SK-N-SH treated with all-trans-retinoic acid at 6 μM for 48 hours (cell line): ENCODE measurements at regions not wholly inside any gene's neighbourhood (a gene's known extent, or its start where the extent isn't known, plus 50 kb on each side); places are given as distances from the start of the nearest gene placed in this dataset.

Experiments
- ATAC-seq: fragments of 200-7000 bp; cut with Tn5 transposase; 3 replicates; pipeline ENCODE4 v1.9.1; 2020; ENCODE audit warnings: mild to moderate bottlenecking, moderate library complexity
- ARNTL ChIP-seq: fragments of 450-650 bp; formaldehyde crosslinking; IDR thresholded peaks from 2 replicates; pipeline ENCODE4 v1.5.0; 2020; ENCODE audit warnings: low read depth, mild to moderate bottlenecking, moderate library complexity, borderline replicate concordance
- BACH2 ChIP-seq: fragments of 250-450 bp; sonication (Bioruptor Pico); IDR thresholded peaks from 2 replicates; pipeline ENCODE4 v1.9.0; 2021; ENCODE audit warnings: mild to moderate bottlenecking, borderline replicate concordance
- CREB5 ChIP-seq: fragments of 250-450 bp; sonication (Bioruptor Pico); IDR thresholded peaks from 2 replicates; pipeline ENCODE4 v1.5.1; 2020; ENCODE audit warnings: low read depth, mild to moderate bottlenecking, moderate library complexity
- CSDC2 ChIP-seq: fragments of 250-450 bp; sonication (Bioruptor Pico); IDR thresholded peaks from 2 replicates; pipeline ENCODE4 v1.5.0; 2020; ENCODE audit warnings: mild to moderate bottlenecking, moderate library complexity
- CSRNP3 ChIP-seq: fragments of 250-450 bp; sonication (Bioruptor Pico); IDR thresholded peaks from 2 replicates; pipeline ENCODE4 v1.5.1; 2021; ENCODE audit warnings: mild to moderate bottlenecking, moderate library complexity
- ESRRG ChIP-seq: fragments of 250-450 bp; sonication (Bioruptor Pico); IDR thresholded peaks from 2 replicates; pipeline ENCODE4 v1.6.1; 2021; ENCODE audit warnings: mild to moderate bottlenecking
- GLIS3 ChIP-seq: fragments of 250-450 bp; sonication (Bioruptor Pico); IDR thresholded peaks from 2 replicates; pipeline ENCODE4 v1.5.0; 2020; ENCODE audit warnings: mild to moderate bottlenecking, moderate library complexity
- ISL1 ChIP-seq: fragments of 250-450 bp; sonication (Bioruptor Pico); IDR thresholded peaks from 2 replicates; pipeline ENCODE4 v2.1.2; 2022; ENCODE audit warnings: mild to moderate bottlenecking, moderate library complexity
- OSR1 ChIP-seq: fragments of 250-450 bp; sonication (Bioruptor Pico); IDR thresholded peaks from 2 replicates; pipeline ENCODE4 v1.8.0; 2022; ENCODE audit warnings: moderate library complexity, mild to moderate bottlenecking, inconsistent platforms
- PATZ1 ChIP-seq: fragments of 250-450 bp; sonication (Bioruptor Pico); IDR thresholded peaks from 2 replicates; pipeline ENCODE4 v1.8.0; 2020; ENCODE audit warnings: mild to moderate bottlenecking, moderate library complexity, borderline replicate concordance
- RARB ChIP-seq: fragments of 250-450 bp; sonication (Bioruptor Pico); IDR thresholded peaks from 2 replicates; pipeline ENCODE4 v1.8.0; 2021; ENCODE audit warnings: mild to moderate bottlenecking, moderate library complexity
- TCF4 ChIP-seq: fragments of 250-450 bp; sonication (Bioruptor Pico); IDR thresholded peaks from 2 replicates; pipeline ENCODE4 v1.8.0; 2021; ENCODE audit warnings: mild to moderate bottlenecking, moderate library complexity, borderline replicate concordance
- TOX ChIP-seq: fragments of 250-450 bp; sonication (Bioruptor Pico); IDR thresholded peaks from 2 replicates; pipeline ENCODE4 v1.8.0; 2021; ENCODE audit warnings: mild to moderate bottlenecking, moderate library complexity, borderline replicate concordance
- ZC3H10 ChIP-seq: fragments of 250-450 bp; sonication (Bioruptor Pico); IDR thresholded peaks from 2 replicates; pipeline ENCODE4 v1.5.1; 2021; ENCODE audit warnings: mild to moderate bottlenecking, moderate library complexity
- ZFP3 ChIP-seq: fragments of 250-450 bp; sonication (Bioruptor Pico); IDR thresholded peaks from 2 replicates; pipeline ENCODE4 v1.5.0; 2020; ENCODE audit warnings: mild to moderate bottlenecking, moderate library complexity
- ZFP30 ChIP-seq: fragments of 450-650 bp; formaldehyde crosslinking; IDR thresholded peaks from 2 replicates; pipeline ENCODE4 v1.5.0; 2022; ENCODE audit warnings: mild to moderate bottlenecking, moderate library complexity
- ZNF565 ChIP-seq: fragments of 450-650 bp; formaldehyde crosslinking; conservative IDR thresholded peaks from 2 replicates; pipeline ENCODE4 v1.5.0; 2020; ENCODE audit warnings: low read depth, mild to moderate bottlenecking, moderate library complexity
- ZNF70 ChIP-seq: fragments of 450-650 bp; formaldehyde crosslinking; IDR thresholded peaks from 2 replicates; pipeline ENCODE4 v1.5.0; 2020; ENCODE audit warnings: mild to moderate bottlenecking, moderate library complexity
- ZNF8 ChIP-seq: fragments of 450-650 bp; formaldehyde crosslinking; IDR thresholded peaks from 2 replicates; pipeline ENCODE4 v1.5.0; 2020; ENCODE audit warnings: mild to moderate bottlenecking, moderate library complexity
- TF ChIP-seq, protein P1 (sequence below): fragments of 250-450 bp; sonication (Bioruptor Pico); IDR thresholded peaks from 2 replicates; pipeline ENCODE4 v1.8.0; 2021; ENCODE audit warnings: low read depth, mild to moderate bottlenecking, moderate library complexity, borderline replicate concordance
- TF ChIP-seq, protein P2 (sequence below): fragments of 250-450 bp; sonication (Bioruptor Pico); IDR thresholded peaks from 2 replicates; pipeline ENCODE4 v1.5.0; 2020; ENCODE audit warnings: mild to moderate bottlenecking, moderate library complexity

- ATAC-seq = no peak
- no peak for TF ChIP-seq CREB5 (CRISPR knock-in tag)
- TF ChIP-seq RARB (CRISPR knock-in tag) = no peak
- TF ChIP-seq BACH2 = no peak
- no peak for TF ChIP-seq ZNF8 (CRISPR knock-in tag)
- no peak for TF ChIP-seq CSRNP3 (CRISPR knock-in tag)
- TF ChIP-seq TCF4 (CRISPR knock-in tag) = no peak
- no peak for TF ChIP-seq ZC3H10 (CRISPR knock-in tag)
- no peak for TF ChIP-seq PATZ1 (CRISPR knock-in tag)
- TF ChIP-seq ISL1 (CRISPR knock-in tag) = no peak
- no peak for TF ChIP-seq OSR1 (CRISPR knock-in tag)
- TF ChIP-seq GLIS3 (CRISPR knock-in tag) = no peak
- TF ChIP-seq, all 23 proteins: peak for 0
Observed at GRCh38 chr2:17107871-17108270, 410.4 kb downstream of the RAD51AP2 start.

GRCh38 chr2:17107151-17107550, 411.1 kb downstream of the RAD51AP2 start:
- ATAC-seq = no peak
- TF ChIP-seq, protein P1, sequence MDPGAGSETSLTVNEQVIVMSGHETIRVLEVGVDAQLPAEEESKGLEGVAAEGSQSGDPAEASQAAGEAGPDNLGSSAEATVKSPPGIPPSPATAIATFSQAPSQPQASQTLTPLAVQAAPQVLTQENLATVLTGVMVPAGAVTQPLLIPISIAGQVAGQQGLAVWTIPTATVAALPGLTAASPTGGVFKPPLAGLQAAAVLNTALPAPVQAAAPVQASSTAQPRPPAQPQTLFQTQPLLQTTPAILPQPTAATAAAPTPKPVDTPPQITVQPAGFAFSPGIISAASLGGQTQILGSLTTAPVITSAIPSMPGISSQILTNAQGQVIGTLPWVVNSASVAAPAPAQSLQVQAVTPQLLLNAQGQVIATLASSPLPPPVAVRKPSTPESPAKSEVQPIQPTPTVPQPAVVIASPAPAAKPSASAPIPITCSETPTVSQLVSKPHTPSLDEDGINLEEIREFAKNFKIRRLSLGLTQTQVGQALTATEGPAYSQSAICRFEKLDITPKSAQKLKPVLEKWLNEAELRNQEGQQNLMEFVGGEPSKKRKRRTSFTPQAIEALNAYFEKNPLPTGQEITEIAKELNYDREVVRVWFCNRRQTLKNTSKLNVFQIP (CRISPR knock-in tag) = no peak
- TF ChIP-seq ZNF565 (no peak), OSR1 (CRISPR knock-in tag) (no peak), ARNTL (CRISPR knock-in tag) (no peak), TOX (CRISPR knock-in tag) (no peak), ZFP3 (CRISPR knock-in tag) (no peak), BACH2 (no peak), ZC3H10 (CRISPR knock-in tag) (no peak), ESRRG (CRISPR knock-in tag) (no peak), RARB (CRISPR knock-in tag) (no peak), ZFP30 (CRISPR knock-in tag) (no peak), CSDC2 (CRISPR knock-in tag) (no peak), CSRNP3 (CRISPR knock-in tag) (no peak), ZNF70 (CRISPR knock-in tag) (no peak), TCF4 (CRISPR knock-in tag) (no peak), PATZ1 (CRISPR knock-in tag) (no peak)
- TF ChIP-seq, protein P2, sequence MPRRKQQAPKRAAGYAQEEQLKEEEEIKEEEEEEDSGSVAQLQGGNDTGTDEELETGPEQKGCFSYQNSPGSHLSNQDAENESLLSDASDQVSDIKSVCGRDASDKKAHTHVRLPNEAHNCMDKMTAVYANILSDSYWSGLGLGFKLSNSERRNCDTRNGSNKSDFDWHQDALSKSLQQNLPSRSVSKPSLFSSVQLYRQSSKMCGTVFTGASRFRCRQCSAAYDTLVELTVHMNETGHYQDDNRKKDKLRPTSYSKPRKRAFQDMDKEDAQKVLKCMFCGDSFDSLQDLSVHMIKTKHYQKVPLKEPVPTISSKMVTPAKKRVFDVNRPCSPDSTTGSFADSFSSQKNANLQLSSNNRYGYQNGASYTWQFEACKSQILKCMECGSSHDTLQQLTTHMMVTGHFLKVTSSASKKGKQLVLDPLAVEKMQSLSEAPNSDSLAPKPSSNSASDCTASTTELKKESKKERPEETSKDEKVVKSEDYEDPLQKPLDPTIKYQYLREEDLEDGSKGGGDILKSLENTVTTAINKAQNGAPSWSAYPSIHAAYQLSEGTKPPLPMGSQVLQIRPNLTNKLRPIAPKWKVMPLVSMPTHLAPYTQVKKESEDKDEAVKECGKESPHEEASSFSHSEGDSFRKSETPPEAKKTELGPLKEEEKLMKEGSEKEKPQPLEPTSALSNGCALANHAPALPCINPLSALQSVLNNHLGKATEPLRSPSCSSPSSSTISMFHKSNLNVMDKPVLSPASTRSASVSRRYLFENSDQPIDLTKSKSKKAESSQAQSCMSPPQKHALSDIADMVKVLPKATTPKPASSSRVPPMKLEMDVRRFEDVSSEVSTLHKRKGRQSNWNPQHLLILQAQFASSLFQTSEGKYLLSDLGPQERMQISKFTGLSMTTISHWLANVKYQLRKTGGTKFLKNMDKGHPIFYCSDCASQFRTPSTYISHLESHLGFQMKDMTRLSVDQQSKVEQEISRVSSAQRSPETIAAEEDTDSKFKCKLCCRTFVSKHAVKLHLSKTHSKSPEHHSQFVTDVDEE (CRISPR knock-in tag) = no peak
